ENCODE measurements at regions not wholly inside any gene's neighbourhood (a gene's known extent, or its start where the extent isn't known, plus 50 kb on each side); places are given as distances from the start of the nearest gene placed in this dataset.
A peak's percentile ranks its signal among the peaks of the same experiment; 100 is the strongest.
"Not testable (repeated sequence)": the region's sequence is repeated elsewhere in the genome, so short reads cannot be mapped to it uniquely, and the experiment has no call there.

DNA sequence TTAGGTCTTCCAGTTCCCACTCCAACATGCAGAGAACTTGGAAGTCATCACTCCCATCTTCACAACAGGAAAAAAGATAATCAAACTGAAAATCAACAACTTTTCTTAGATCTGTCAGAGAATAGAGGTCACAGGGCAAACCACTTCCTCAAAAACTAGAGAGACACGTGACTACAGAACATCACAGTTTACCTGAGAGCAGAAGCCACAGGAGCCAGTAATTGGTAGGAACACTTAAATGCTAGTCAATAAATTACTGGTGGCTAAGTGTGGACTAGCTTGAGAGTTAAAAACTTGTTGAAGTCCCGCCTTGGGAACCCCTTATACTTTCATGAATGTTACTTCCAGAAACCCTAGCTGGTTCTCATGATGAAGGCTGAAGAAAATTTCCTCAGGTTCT lies 81.1 kb downstream of the THSD1 start:
- DNase-seq (ENCODE audit: low spot score): not testable (repeated sequence)

- DNase-seq (ENCODE audit: low spot score): no peak
- TF ChIP-seq, protein P1, sequence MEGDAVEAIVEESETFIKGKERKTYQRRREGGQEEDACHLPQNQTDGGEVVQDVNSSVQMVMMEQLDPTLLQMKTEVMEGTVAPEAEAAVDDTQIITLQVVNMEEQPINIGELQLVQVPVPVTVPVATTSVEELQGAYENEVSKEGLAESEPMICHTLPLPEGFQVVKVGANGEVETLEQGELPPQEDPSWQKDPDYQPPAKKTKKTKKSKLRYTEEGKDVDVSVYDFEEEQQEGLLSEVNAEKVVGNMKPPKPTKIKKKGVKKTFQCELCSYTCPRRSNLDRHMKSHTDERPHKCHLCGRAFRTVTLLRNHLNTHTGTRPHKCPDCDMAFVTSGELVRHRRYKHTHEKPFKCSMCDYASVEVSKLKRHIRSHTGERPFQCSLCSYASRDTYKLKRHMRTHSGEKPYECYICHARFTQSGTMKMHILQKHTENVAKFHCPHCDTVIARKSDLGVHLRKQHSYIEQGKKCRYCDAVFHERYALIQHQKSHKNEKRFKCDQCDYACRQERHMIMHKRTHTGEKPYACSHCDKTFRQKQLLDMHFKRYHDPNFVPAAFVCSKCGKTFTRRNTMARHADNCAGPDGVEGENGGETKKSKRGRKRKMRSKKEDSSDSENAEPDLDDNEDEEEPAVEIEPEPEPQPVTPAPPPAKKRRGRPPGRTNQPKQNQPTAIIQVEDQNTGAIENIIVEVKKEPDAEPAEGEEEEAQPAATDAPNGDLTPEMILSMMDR (IDR thresholded peaks at IDR 0.05; ENCODE audit: extremely low read depth, missing control alignments): no peak
Measured at GRCh38 chr13:52319876-52320275, 86.1 kb downstream of the THSD1 start.

GRCh38 chr13:52309833-52310232 lies 96.1 kb downstream of the THSD1 start:
- DNase-seq (ENCODE audit: low spot score): not testable (repeated sequence)

DNA sequence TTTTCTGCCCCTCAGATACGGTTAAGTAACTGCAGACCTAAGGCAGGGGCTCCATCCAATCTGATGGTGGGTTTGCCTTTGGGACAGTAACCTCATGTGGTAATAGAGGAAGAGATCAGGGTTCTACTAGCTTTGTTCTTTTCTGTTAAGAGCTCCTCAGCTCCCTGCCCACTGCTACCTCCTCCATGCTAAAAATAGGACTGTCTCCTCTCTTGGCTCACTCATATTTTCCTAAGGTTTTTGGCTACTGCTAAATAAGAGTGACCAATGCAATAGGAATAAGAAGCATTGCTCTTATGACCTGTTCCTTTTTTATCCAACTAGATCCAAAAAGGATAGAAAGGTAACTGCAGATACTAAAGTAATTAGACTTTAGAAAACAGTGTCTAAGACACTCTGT lies 99.6 kb downstream of the THSD1 start:
- DNase-seq (ENCODE audit: low spot score): not testable (repeated sequence)

DNA sequence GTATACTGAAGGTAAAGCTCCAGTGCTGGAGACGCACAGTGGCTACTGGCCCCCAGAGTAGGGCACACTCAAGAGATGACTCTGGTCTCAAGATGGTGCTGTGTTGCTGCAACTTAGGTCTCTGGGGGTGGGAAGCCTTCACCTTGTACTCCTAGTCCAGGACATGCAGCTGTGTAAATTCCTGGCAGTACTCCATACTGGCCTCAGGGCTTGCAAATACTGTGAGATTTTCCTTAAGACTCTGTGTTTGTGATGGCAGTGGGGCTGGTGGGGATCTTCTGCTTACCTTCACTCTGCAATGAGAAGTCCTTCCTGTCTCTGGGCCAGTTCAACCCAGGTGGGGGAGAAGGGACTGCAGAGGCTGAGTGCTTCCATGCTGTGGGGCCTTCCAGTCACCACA lies 102.9 kb downstream of the THSD1 start:
- not testable (repeated sequence) for DNase-seq (ENCODE audit: low spot score)

GRCh38 chr13:52302688-52303087 lies 103.3 kb downstream of the THSD1 start:
- DNase-seq (ENCODE audit: low spot score): not testable (repeated sequence)

GRCh38 chr13:52301810-52302400 lies 104.1 kb downstream of the THSD1 start:
- not testable (repeated sequence) for DNase-seq (ENCODE audit: low spot score)

DNA sequence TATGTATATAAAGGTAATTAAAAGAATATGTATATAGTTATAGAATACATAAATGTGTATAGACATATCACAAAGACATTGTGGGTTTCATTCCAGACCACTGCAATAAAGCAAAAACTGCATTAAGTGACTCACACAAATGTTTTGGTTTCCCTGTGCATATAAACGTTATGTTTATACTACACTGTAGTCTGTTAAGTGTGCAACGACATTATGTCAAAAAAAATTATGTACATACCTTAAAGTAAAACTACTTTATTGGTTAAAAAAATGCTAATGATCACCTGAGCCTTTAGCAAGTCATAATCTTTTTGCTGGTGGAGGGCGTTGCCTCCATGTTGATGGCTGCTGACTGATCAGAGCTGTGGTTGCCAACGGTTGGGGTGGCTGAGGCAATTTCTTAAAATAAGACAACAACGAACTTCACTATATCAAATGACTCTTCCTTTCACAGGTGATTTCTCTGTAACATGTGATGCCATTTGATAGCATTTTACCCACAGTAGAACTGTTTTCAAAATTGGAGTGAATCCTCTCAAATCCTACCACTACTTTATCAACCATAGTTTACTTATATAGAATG lies 107.8 kb downstream of the THSD1 start:
- not testable (repeated sequence) for DNase-seq (ENCODE audit: low spot score)

- not testable (repeated sequence) for DNase-seq (ENCODE audit: low spot score)
Measured at GRCh38 chr13:52288891-52289290, 117.1 kb downstream of the THSD1 start.

DNA sequence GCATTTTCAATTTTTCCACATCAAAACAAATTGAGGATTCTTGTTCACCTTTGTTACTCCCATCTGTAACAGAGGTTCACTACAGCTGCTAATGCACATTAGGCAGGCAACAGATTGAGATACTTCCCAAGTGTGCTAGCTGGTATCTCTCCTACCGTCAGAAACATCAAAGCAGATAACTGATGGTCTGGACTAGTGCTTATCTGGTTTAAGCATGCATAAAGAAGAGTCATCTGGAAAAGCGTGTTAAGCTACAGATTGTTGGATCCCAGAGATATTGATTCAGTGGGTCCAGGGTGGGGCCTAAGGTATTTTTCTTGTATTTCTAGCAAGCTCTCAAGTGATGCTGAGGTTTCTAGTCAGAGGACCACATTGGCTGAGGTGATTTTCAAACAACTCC lies 122.0 kb upstream of the NEK3 start:
- DNase-seq (ENCODE audit: low spot score): not testable (repeated sequence)

DNA sequence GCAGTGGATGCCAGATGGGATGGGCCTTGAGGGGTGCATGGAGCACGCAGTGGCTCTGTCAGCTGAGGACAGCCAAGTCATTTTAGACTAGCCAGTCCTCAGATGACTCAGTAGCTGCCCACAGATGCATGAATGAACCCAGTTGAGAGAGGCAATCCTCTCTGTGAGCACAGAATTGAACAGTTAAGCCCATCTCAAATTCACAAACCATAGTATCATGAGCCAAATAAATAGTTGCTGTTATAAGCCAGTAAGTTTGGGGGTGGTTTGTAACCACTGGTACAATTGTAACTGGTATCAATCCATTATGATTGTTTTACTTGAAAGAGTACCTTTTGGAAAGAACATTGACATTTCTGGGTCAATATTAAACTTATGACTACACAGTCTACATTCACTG lies 120.0 kb upstream of the NEK3 start:
- not testable (repeated sequence) for DNase-seq (ENCODE audit: low spot score)

- not testable (repeated sequence) for DNase-seq (ENCODE audit: low spot score)
Measured at GRCh38 chr13:52254299-52254698, 94.9 kb upstream of the NEK3 start.

DNA sequence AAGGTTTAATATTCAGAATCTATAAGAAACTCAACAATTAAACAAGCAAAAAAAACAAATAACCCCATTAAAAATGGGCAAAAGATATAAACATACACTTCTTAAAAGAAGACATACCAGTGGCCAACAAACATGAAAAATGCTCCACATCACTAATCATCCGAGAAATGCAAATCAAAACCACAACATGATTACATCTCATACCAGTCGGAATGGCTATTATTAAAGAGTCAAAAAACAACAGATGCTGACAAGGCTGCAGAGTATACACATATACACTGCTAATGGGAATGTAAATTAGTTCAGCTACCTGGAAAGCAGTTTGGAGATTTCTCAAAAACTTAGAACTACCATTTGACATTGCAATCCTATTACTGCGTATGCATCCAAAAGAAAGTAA lies 81.4 kb upstream of the NEK3 start:
- DNase-seq (ENCODE audit: low spot score): not testable (repeated sequence)

- TF ChIP-seq, protein P1 (IDR thresholded peaks at IDR 0.05; ENCODE audit: extremely low read depth, missing control alignments): peak; percentile 33
- not testable (repeated sequence) for DNase-seq (ENCODE audit: low spot score)
Measured at GRCh38 chr13:52235900-52236595, 76.7 kb upstream of the NEK3 start.

GRCh38 chr13:52234928-52235327 lies 75.5 kb upstream of the NEK3 start:
- not testable (repeated sequence) for DNase-seq (ENCODE audit: low spot score)

- DNase-seq (ENCODE audit: low spot score): not testable (repeated sequence)
Measured at GRCh38 chr13:52223063-52223462, 63.7 kb upstream of the NEK3 start.

GRCh38 chr13:52213920-52214319 lies 54.5 kb upstream of the NEK3 start:
- not testable (repeated sequence) for DNase-seq (ENCODE audit: low spot score)

DNA sequence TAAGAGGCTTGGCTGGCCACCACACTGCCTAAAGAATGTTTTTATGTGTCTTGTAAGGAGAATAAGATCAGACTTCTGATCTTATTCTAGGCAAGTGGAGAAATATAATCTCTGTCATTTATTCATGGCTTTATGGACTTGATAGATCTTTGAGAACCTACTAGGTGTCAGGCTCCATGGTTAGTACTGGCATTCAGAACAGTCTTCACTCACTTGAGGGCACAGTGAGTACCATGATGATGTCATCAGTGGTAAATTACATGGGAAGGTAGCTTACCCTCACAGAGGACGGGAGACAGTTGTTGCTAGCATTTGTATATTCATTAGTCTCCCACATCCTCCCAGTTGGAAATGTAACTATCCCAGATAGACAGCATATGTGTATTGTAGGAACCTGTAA lies 53.5 kb upstream of the NEK3 start:
- DNase-seq (ENCODE audit: low spot score): not testable (repeated sequence)

DNA sequence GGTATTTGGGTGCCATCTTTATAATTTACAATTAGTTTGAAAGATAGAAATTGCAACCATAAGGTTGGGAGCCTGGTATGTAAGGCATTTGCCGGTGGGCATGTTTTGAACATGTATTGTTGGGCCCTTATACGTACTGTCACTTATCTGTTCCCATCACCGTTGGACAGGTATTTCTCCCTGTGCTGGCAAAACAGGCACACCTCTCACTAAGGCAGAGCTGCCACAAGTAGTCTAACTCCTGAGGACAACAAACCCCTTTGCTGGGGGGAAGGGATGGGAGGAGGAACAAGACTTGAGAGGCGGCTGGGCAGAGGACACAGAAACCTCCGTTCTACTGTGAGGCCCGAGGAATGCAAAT lies 52.0 kb upstream of the NEK3 start:
- not testable (repeated sequence) for DNase-seq (ENCODE audit: low spot score)
